ENCODE measurements at regions not wholly inside any gene's neighbourhood (a gene's known extent, or its start where the extent isn't known, plus 50 kb on each side); places are given as distances from the start of the nearest gene placed in this dataset.

- TF ChIP-seq, protein P1, sequence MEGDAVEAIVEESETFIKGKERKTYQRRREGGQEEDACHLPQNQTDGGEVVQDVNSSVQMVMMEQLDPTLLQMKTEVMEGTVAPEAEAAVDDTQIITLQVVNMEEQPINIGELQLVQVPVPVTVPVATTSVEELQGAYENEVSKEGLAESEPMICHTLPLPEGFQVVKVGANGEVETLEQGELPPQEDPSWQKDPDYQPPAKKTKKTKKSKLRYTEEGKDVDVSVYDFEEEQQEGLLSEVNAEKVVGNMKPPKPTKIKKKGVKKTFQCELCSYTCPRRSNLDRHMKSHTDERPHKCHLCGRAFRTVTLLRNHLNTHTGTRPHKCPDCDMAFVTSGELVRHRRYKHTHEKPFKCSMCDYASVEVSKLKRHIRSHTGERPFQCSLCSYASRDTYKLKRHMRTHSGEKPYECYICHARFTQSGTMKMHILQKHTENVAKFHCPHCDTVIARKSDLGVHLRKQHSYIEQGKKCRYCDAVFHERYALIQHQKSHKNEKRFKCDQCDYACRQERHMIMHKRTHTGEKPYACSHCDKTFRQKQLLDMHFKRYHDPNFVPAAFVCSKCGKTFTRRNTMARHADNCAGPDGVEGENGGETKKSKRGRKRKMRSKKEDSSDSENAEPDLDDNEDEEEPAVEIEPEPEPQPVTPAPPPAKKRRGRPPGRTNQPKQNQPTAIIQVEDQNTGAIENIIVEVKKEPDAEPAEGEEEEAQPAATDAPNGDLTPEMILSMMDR (IDR thresholded peaks at IDR 0.05 in 4 of 5, conservative IDR thresholded peaks at IDR 0.05 in 1 of 5), result no peak
- TF ChIP-seq POLR2A (IDR thresholded peaks at IDR 0.05), result no peak
Measured at GRCh38 chr13:25042151-25042865, 53.6 kb upstream of the PABPC3 start.

Data from gastrocnemius medialis (tissue), 4 donors.